ENCODE measurements at regions not wholly inside any gene's neighbourhood (a gene's known extent, or its start where the extent isn't known, plus 50 kb on each side); places are given as distances from the start of the nearest gene placed in this dataset.
A peak's percentile ranks its signal among the peaks of the same experiment; 100 is the strongest.

- no peaks in the 10 kb centered on the region for H3K36me3 ChIP-seq
- H3K9me3 ChIP-seq (ENCODE audit: severe bottlenecking): no peaks in the 10 kb centered on the region
- no peak for TF ChIP-seq CTCF (IDR thresholded peaks at IDR 0.05; ENCODE audit: low read depth, low read length)
- H3K27me3 ChIP-seq (ENCODE audit: insufficient read depth, low read depth, severe bottlenecking): peaks cover 50% of the 10 kb centered on the region
- no peak overlapping the region for H3K27ac ChIP-seq
- DNase-seq: no peak
- H3K4me3 ChIP-seq (ENCODE audit: low read depth, low read length): no peak overlapping the region
Measured at GRCh38 chr20:22449188-22449973, 135.0 kb downstream of the FOXA2 start.

- H3K27ac ChIP-seq: no peak overlapping the region
Measured at GRCh38 chr20:22447447-22447778, 137.0 kb downstream of the FOXA2 start.

GRCh38 chr20:22446613-22447446, 137.5 kb downstream of the FOXA2 start:
- Histone ChIP-seq H3K27me3 (ENCODE audit: insufficient read depth, low read depth, severe bottlenecking) (peaks cover 63% of the 10 kb centered on the region), H3K27ac (no peak overlapping the region), H3K4me3 (ENCODE audit: low read depth, low read length) (no peak overlapping the region), H3K36me3 (no peaks in the 10 kb centered on the region), H3K9me3 (ENCODE audit: severe bottlenecking) (no peaks in the 10 kb centered on the region)
- no peak for TF ChIP-seq CTCF (IDR thresholded peaks at IDR 0.05; ENCODE audit: low read depth, low read length)
- no peak for DNase-seq

More at GRCh38 chr20:22447447-22447778, 137.0 kb downstream of the FOXA2 start:
- no peak for DNase-seq
- no peaks in the 10 kb centered on the region for H3K36me3 ChIP-seq
- H3K27me3 ChIP-seq (ENCODE audit: insufficient read depth, low read depth, severe bottlenecking): peaks cover 62% of the 10 kb centered on the region
- TF ChIP-seq CTCF (IDR thresholded peaks at IDR 0.05; ENCODE audit: low read depth, low read length): no peak
- H3K9me3 ChIP-seq (ENCODE audit: severe bottlenecking): no peaks in the 10 kb centered on the region
- H3K4me3 ChIP-seq (ENCODE audit: low read depth, low read length): no peak overlapping the region

- Histone ChIP-seq H3K27me3 (ENCODE audit: insufficient read depth, low read depth, severe bottlenecking) (peaks cover 58% of the 10 kb centered on the region), H3K27ac (no peak overlapping the region), H3K9me3 (ENCODE audit: severe bottlenecking) (no peaks in the 10 kb centered on the region), H3K4me3 (ENCODE audit: low read depth, low read length) (no peak overlapping the region), H3K36me3 (no peaks in the 10 kb centered on the region)
- no peak for TF ChIP-seq CTCF (IDR thresholded peaks at IDR 0.05; ENCODE audit: low read depth, low read length)
- no peak for DNase-seq
Measured at GRCh38 chr20:22442318-22442717, 142.1 kb downstream of the FOXA2 start.

DNA sequence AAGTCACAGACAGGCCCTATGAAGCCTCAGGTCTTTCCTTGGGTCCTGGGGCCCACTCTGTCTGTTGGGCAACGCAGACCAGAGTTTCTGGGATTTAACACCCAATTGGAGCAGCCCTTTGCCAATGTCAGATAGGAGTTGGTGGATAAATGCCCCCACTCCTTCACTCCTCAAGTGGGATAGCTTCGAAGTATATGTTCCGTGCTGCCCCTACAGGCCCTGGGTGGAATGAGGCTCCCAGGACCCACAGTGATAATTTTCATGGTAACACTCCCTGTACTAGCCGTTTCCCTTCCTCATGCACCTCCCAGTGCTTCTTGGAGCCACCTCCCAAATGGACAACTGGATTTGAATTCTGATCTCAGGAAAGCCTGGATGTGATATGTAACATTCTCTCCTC, 145.4 kb downstream of the FOXA2 start:
- no peaks in the 10 kb centered on the region for H3K36me3 ChIP-seq
- H3K4me3 ChIP-seq (ENCODE audit: low read depth, low read length): no peak overlapping the region
- peak; percentile 40 for TF ChIP-seq CTCF (IDR thresholded peaks at IDR 0.05; ENCODE audit: low read depth, low read length)
- H3K27ac ChIP-seq: no peak overlapping the region
- H3K27me3 ChIP-seq (ENCODE audit: insufficient read depth, low read depth, severe bottlenecking): peaks cover 49% of the 10 kb centered on the region
- DNase-seq: no peak
- H3K9me3 ChIP-seq (ENCODE audit: severe bottlenecking): no peaks in the 10 kb centered on the region

All from WERI-Rb-1 (cell line).